HL-60/S4 (cell line): ENCODE measurements at regions not wholly inside any gene's neighbourhood (a gene's known extent, or its start where the extent isn't known, plus 50 kb on each side); places are given as distances from the start of the nearest gene placed in this dataset.
"Not testable (repeated sequence)": the region's sequence is repeated elsewhere in the genome, so short reads cannot be mapped to it uniquely, and the experiment has no call there.

Experiments
- in situ Hi-C: fragments of 300-500 bp; cut with MboI; formaldehyde crosslinking; loops from 2 replicates; pipeline ENCODE4 v1.14.3; 2022; ENCODE audit warnings: low sequenced_read_pairs

DNA sequence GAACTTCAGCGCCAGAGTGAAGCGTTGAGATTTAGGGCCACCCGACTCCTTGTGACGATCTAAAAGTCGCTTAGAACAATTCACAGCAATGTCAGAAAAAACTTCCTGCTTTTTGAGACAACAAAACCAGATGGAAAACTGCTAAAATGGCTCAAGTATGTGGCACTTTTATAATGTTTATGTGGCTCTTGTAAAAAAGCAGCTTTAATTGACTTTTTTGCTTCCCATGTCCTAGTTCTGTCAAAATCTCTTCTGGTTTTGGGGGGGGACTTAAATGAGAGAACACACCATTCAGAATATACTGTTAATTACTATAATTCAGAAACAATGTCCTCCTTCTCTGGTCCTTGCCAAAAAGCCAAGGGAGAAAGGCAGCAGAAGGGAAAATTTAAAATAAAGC, 154.7 kb upstream of the LSM14A start:
- in situ Hi-C loops, result loop anchor here (25.0 kb wide), 1 partner anchor 230 kb away; the partner anchor contains the start of gene KCTD15

DNA sequence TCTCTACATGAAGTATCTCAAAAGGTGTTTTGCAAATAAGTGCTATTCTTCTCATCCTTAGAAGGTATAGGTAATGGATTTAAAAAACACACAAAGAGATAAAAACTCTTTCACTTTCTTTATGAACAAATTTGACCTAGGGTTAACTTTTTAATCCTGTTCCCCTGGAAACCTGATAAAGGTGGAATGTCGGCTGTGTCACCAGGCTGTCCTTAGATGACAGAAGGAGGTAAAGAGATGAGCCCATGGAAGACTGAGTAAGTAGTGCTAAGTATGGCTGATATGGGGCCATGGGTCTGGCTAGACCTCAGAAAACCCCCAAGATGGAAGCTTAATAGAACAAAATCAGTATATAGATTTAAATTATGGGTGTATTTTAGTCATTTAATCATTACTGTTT, 153.8 kb upstream of the LSM14A start:
- in situ Hi-C loops, result loop anchor here (25.0 kb wide), 1 partner anchor 231 kb away; the partner anchor contains the start of gene KCTD15

DNA sequence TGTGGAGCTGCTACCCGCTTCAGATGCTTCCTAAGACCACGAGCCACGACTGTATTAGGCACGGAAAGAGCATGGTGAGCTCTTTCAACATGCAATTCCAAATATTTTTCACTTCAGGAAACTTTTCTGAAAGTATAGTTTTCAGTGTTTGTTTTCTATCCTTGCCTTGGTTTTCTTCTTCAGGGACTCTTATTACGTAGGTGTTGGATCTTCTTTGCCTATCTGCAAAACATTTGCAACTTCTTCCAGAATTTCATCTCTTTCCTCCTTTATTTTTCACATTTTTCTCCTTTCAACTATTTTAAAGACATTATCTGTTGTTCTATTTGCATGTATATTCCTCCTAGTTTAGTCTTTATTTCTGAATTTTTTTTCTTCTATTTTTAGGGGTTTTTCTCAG, 148.9 kb upstream of the LSM14A start:
- in situ Hi-C loops, result loop anchor here (25.0 kb wide), 1 partner anchor 236 kb away; the partner anchor contains the start of gene KCTD15

DNA sequence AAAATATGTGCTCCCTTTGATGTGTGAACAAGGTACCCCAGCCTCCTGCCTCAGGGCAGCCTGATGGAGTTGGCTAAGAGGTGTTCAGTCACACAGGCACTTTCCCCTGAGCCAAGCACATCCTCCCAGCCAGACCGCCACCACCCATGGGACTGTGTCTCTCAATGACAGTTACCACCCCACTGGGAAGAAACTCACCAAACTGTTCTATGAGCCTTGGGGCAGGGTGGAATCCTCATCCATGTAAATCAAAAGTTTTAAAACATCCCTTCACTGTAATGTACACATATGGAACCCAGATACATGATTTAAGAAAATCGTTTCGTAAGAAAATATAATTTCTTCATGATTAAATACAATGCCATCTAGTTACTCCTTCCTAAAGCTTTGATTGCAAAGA, 138.4 kb upstream of the LSM14A start:
- in situ Hi-C loops, result no loop called here

DNA sequence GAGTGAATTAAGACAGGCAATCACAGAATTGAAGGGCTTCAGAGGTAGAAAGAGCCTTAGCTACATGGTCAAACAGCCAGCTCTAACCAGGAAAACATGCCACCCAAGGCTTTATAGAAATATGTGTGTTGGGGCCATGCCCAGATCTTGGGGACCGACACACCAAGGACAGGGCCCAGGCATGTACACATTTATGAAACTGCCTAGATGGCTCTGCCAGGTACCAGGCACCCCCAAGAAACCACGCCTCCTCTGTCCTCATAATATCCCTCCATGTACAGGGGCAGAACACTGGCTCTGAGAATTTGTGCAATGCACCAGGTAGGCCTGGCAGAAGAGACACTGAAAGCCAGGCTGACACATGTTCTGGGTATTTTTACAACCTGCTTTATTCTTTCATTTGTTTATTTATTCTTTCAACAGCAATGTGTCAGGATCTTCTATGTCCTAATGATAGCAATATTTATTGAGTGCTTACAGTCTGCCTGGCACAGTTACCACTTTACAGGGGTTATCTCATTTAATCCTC, 137.9 kb upstream of the LSM14A start:
- in situ Hi-C loops, result no loop called here

DNA sequence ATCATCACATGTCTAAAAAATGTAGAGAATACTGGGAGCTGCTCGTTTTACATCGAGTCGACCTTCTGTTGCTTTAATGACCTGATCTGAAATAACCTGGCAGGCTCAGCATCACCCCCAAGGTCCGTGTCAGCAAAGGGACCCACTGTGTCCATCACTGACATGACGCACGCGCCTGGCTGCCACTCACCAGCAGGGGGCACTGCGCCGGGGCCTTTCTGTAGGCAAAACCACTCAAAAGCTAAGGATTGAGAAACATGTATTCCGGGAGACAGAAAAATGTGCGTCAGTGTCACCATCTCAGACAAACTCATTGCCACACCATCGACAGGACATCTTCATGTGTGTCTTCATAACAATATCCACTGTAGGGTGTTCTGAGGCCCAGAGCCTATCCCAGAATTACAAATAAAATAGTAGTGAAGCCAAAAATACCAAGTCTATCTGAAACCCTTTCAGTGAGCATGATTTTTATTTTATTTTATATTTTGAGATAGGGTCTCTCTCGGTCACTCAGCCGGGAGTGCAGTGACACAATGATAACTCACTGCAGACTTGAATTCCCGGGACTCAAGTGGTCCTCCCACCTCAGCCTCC, 130.3 kb upstream of the LSM14A start:
- in situ Hi-C loops, result no loop called here

DNA sequence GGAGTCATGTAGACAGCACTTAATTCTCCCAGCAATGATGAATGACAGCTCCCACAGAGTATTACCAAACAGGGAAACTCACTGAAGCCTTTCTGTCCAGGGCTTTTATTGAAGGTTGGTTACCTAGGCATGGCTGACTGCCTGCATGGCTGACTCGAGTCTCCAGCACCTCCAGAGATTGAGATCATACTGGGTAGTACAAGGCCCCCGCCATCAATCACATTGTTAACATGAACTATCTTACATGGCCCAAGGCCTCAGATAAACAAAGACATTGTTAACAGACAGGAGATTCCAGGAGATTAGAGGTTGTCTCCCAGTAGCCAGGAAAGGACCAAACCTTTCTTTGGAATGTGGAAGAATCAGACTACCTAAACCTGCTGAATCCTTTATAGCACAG, 128.3 kb upstream of the LSM14A start:
- in situ Hi-C loops, result no loop called here

DNA sequence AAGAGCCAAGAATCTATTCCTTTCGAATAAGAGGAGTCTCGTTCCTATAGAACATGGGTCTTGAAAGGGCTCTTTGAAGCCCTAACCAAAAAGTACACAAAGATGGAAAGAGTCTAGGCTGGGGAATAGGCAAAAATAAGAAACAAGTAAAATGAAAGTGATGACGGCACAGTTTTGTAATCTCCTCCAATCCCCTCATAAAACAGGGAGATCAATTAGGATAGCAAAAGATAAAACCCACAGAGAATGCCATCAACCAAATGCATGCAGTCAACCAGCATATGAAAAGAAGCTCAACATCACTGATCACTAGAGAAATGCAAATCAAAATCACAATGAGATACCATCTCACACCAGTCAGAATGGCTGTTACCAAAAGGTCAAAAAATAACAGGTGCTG, 122.4 kb upstream of the LSM14A start:
- in situ Hi-C loops, result no loop called here

DNA sequence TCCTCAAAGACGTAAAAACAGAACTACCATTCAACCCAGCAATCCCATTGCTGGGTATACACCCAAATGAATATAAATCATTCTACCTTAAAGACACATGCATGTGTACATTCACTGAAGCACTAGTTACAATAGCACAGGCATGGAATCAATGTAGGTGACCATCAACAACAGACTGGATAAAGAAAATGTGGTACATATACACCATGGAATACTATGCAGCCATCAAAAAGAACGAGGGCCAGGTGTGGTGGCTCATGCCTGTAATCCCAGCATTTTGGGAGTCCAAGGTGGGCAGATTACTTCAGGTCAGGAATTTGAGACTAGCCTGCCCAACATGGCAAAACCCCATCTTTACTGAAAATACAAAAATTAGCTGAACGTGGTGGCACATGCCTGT, 121.9 kb upstream of the LSM14A start:
- in situ Hi-C loops, result not testable (repeated sequence)

DNA sequence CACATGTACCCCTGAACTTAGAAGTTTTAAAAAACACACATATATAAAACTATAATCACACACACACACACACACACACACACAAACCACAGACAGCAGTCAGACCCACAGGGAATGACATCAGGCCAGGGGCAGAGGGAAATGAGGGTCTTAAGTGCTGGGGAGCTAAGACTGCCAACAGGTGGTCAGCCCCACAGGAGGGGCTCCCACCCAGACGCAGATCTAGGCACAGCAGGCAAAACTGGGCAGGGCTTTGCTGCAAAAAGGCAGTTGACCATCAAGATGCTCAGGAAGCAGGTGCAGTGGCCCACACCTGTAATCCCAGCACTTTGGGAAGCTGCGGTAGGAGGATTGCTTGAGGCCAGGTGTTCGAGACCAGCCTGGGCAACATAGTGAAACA, 121.0 kb upstream of the LSM14A start:
- in situ Hi-C loops, result no loop called here

DNA sequence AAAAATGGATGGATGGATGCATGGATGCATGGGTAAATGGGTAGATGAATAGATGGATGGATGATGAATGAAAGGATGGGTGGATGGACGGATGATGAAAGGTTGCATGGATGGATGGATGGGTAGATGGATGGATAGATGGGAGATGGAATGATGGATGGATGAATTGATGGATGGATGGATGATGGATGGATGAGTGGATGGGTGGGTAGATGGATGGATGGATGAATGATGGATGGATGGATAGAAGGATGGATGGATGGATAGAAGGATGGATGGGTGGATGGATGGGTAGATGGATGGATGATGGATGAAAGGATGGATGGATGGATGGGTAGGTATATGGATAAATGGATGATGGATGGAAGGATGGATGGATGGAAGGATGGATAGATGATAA, 115.1 kb upstream of the LSM14A start:
- in situ Hi-C loops, result no loop called here

DNA sequence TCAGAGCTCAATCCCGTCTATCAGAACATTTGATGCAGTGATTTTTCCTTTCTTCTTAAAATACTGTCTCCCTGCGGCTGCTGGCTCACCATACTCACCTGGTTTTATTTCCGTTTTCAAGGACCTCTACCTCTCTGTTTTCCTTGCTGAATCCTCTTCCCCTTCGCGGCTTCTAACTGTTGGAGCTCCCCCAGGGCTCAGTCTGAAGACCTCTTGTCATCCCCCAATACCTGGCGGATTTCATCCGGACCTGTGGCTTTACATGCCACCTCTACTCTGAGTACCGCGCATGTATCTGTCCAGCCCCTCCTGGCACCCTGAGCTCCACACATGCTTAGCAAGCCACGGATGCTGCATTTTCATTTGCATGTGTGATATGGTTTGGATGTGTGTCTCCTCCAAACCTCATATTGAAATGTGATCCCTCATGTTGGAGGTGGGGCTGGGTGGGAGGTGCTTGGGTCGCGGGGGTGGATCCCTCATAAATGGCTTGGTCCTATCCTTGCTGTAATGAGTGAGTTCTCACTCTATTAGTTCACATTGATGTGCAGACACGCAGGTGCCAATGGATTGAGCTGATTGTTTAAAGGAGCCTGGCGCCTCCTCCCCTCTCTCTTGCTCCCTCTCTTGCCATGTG, 106.2 kb upstream of the LSM14A start:
- in situ Hi-C loops, result no loop called here

DNA sequence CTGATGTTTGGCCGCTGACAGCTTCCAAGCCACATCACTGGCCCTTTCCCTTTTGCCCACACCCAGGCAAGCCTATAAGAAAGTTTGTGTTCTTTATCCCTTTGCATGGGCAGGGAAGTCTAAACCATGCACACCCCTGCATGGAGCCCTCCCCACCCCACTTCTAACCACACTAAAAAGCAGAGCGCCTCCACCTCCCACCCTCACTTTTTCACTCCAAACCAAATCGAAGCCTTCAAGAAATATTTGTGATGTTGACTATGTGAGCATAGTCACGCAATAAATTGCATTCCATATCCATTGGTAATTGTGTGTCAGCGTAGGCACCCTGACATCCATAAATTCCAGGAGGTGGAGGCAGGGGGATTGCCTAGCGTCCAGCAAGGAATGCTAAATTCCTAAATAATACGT, 104.4 kb upstream of the LSM14A start:
- in situ Hi-C loops, result no loop called here

DNA sequence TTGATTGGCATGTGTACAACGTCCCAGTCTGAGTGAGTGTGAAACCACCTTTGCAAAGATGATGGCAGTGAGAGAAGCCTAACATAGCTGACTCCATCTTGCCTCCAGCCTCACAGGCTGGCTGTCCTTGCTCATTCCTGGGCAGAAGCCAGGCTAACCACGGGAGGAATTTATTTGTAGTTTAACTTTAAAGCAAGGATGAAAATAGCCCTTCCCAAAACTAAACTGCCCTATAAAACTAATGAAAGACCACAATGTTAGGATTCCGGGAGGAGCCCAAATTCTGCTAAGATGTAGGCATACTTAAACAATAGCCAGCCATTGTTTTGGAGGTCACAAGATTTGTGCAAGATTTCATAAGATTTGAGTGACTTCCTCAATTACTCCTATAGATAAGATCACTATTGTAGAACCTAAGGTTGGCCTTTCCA, 96.6 kb upstream of the LSM14A start:
- in situ Hi-C loops, result no loop called here

DNA sequence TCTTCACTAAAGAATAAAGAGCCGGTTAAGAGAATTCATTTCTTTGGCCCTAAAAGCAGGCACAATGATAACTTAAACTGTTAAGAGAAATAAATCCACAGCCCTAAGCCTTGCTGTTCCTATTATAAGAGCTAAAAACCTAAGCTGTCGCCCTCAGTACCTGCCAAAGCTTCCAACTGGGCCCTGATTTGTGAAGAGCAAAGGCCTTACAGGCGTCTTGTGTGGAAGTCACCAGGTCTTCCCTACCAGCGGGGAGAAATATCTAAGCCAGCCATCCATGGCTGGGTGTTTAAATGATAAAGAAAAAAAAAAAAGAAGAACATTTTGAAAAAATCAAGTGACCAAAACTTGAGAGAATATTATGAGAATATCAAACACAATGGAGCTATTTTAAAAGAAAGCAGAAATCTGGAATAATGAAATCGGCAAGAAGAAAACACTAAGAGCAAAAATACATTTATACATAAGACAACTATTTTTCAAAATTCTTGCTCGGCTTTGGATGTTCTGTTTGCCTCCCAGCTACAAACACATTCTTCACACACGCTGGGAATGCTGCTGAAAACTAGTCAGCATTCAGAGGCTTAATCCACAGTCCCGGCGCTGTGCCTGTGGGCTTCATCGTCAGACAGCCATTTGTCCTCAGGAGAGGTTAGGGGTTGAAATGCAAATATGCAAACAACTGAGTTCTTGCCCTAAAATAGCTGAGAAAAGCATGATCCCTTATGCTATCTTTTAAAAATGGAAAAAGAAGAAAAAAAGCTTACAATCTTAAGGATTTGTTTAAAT, 89.8 kb upstream of the LSM14A start:
- in situ Hi-C loops, result no loop called here

DNA sequence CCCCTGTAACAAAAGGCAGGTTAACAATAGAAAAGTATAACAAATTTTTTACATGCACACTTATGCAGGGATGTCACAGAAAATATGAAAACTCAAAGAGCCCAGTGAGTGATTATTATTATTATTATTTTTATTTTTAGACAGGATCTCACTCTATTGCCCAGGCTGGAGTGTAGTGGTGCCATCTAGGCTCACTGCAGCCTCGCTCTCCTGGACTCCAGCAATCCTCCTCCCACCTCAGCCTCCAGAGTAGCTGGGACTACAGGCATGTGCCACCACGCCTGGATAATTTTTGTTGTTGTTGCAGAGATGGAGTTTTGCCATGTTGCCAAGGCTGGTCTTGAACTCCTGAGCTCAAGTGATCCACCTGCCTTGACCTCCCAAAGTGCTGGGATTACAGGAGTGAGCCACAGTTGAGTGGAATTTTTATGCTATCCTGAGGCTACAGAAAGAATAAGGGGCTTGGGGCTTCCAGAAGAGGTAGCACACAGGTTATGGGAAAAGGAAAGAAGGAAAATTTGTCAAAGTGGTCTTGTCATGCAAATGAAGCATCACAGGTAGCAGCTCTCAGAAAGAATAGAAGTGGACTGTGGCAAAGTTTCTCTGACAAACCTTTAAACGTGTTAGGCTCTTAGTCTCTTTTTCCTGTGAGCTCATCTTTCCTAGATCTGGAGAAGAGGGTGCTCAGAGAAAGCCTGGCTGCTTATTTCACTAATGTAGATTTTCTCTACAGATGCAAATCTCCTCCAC, 87.7 kb upstream of the LSM14A start:
- in situ Hi-C loops, result no loop called here

DNA sequence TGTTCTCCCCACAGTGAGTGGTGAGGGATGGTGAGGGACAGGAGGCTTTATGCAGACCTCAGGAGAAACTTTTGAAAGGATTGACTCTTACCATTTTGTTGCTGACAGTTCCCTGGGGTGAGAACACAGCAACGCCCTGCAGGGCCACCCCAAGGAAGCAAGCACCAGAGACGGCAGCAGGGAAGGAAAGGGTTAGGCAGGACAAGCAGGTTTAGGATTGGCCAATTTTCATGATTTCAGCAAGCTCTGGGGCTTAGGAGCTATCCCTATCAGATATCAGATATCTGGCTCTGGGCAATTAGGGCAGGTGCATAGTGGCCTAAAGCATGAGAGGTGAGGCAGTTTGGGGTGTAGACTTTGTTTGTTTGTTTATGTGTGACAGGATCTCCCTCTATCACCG, 87.0 kb upstream of the LSM14A start:
- in situ Hi-C loops, result no loop called here

DNA sequence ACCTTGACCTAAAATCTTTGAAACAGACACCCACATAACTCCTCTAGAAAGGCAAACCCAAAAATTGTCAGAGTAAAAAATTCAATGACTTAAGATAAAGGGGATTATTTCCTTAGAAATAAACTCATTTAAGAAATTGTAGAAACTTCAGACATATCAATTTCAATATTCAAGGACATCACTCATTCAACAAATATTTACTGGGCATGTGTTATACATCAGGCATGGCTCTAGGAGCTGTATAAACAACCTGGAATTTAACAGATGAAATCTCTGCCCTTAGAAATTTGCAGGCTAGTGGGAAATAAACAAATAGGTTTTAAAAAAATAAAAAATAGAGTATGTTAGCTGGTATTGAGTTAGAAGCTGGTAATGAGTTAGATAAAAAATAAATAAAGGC, 84.0 kb upstream of the LSM14A start:
- in situ Hi-C loops, result no loop called here

DNA sequence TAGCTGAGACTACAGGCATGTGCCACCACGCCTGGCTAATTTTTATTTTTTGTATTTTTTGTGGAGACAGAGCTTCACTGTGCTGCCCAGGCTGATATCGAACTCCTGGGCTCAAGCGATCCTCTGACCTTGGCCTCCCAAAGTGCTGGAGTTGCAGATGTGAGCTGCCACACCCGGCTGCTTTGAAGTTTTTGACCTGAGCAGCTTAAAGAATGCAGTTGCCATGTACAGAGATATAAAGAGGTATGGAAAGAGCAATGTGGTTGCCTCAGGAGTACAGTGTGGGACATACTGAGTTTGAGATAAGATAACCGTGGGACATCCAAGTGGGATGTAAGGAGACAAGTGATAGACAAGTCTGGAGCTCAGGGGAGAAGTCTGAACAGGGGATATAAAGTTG, 82.7 kb upstream of the LSM14A start:
- in situ Hi-C loops, result no loop called here

DNA sequence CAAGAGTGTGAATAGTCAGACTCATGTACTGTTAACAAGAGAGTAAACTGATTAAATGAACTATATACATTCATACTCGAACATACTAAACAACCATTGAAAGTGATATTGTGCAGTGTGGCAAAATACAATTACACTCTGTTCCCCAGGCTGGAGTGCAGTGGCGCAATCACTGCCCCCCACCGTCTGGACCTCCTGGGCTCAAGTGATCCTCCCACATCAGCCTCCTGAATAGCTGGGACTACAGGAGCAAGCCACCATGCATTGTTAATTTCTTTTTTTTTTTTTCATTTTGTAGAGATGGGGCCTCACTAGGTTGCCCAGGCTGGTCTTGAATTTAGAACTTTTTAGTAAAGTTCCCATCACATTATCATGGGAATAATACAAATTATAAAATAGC, 77.3 kb upstream of the LSM14A start:
- in situ Hi-C loops, result loop anchor here (5.0 kb wide), 1 partner anchor 313 kb away; no protein-coding TSS in a partner anchor

DNA sequence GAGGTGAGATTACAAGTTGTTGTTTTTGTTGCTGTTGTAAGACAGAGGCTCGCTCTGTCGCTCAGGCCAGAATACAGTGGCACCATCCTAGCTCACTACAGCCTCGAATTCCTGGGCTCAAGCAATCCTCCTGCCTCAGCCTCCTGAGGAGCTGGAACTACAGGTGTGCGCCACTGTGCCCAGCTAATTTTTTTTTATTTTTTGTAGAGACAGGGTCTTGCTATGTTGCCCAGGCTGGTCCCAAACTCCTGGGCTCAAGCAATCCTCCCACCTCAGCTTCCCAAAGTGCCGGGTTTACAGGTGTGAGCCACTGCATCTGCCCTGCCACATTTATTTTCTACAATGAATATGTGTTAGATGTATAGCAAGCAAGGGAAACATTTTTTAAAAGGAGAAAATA, 76.9 kb upstream of the LSM14A start:
- in situ Hi-C loops, result not testable (repeated sequence)
